Progenitor cell of endocrine pancreas (in vitro differentiated cells): ENCODE measurements at regions not wholly inside any gene's neighbourhood (a gene's known extent, or its start where the extent isn't known, plus 50 kb on each side); places are given as distances from the start of the nearest gene placed in this dataset.

Experiments used
- DNase-seq: peaks from one replicate; pipeline ENCODE4 v3.0.0; 2021; ENCODE audit warnings: low spot score; ENCODE audit not compliant: unreplicated experiment
- H3K27ac Mint-ChIP-seq: 2 replicates; pipeline ENCODE4 v1.8.0; 2021; ENCODE audit warnings: mild to moderate bottlenecking, moderate library complexity, mixed read lengths
- H3K27me3 Mint-ChIP-seq: 2 replicates; pipeline ENCODE4 v1.8.0; 2021; ENCODE audit warnings: mixed read lengths
- H3K36me3 Mint-ChIP-seq: 2 replicates; pipeline ENCODE4 v1.8.0; 2022; ENCODE audit warnings: mixed read lengths; ENCODE audit not compliant: insufficient read depth
- H3K4me1 Mint-ChIP-seq: 2 replicates; pipeline ENCODE4 v1.8.0; 2021; ENCODE audit warnings: low read depth, mixed read lengths
- H3K4me3 Mint-ChIP-seq: 2 replicates; pipeline ENCODE4 v1.8.0; 2021; ENCODE audit warnings: low read depth, mild to moderate bottlenecking, moderate library complexity, mixed read lengths
- H3K9me3 Mint-ChIP-seq: 2 replicates; pipeline ENCODE4 v1.8.0; 2021; ENCODE audit warnings: low read depth, mixed read lengths
- CTCF ChIP-seq: fragments of 200-600 bp; sonication (generic); IDR thresholded peaks from one replicate; pipeline ENCODE4 v1.5.0; 2021; ENCODE audit warnings: antibody characterized with exemption, mild to moderate bottlenecking; ENCODE audit not compliant: unreplicated experiment

DNA sequence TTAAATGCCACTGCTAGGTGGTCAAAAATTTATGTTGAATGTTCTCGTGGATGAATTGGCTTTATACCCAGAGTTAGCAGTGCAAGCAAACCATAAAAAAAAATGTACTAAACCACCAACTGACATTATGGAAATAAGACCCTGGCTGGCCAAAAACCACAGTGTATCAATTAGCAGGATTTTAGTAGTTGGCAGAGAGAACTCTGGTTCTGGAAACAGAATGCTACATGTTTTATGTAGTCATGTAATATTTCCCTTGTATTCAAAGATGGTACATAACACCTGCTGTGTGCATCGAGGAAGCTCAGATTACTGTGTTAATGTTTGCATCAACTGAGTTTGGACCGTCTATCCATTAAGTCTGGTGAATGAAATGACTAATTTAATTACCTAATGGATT, 618.5 kb downstream of the CCSER2 start:
- no peak for TF ChIP-seq CTCF
- DNase-seq = no peak
- no peaks in the 10 kb centered on the region for H3K36me3 Mint-ChIP-seq
- no peak overlapping the region for H3K4me3 Mint-ChIP-seq
- no peaks in the 10 kb centered on the region for H3K27me3 Mint-ChIP-seq
- no peaks in the 10 kb centered on the region for H3K9me3 Mint-ChIP-seq
- H3K4me1 Mint-ChIP-seq = peaks cover 3% of the 10 kb centered on the region
- H3K27ac Mint-ChIP-seq = no peak overlapping the region

DNA sequence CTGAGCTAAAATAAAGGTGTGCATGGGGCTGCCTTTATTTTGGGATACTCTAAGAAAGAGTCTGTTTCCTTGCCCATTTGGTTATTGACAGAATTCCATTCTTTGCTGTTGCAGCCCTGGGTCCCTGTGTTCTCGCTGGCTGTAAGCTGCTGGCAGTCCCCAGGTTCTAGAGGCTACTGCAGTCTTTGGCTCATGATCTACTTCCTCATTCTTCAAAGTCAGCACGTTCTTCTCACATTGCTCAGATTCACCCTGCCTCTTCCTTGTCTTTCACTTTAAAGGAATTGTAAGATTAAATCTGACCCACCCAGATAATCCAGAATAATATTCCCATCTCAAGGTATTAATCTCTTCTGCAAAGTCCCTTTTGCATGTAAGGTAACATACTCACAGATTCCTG, 620.3 kb downstream of the CCSER2 start:
- Mint-ChIP-seq H3K27ac (no peak overlapping the region), H3K4me3 (no peak overlapping the region), H3K9me3 (no peaks in the 10 kb centered on the region), H3K36me3 (no peaks in the 10 kb centered on the region), H3K4me1 (peaks cover 3% of the 10 kb centered on the region), H3K27me3 (no peaks in the 10 kb centered on the region)
- no peak for TF ChIP-seq CTCF
- no peak for DNase-seq

- Mint-ChIP-seq H3K4me1 (peaks cover 3% of the 10 kb centered on the region), H3K9me3 (no peaks in the 10 kb centered on the region), H3K4me3 (no peak overlapping the region), H3K36me3 (no peaks in the 10 kb centered on the region), H3K27ac (no peak overlapping the region), H3K27me3 (no peaks in the 10 kb centered on the region)
- no peak for TF ChIP-seq CTCF
- DNase-seq = no peak
Observed at GRCh38 chr10:84951616-84952015, 623.2 kb downstream of the CCSER2 start.

GRCh38 chr10:84957427-84957826, 629.0 kb downstream of the CCSER2 start:
- H3K27ac Mint-ChIP-seq = no peak overlapping the region
- DNase-seq = no peak
- H3K36me3 Mint-ChIP-seq = no peaks in the 10 kb centered on the region

DNA sequence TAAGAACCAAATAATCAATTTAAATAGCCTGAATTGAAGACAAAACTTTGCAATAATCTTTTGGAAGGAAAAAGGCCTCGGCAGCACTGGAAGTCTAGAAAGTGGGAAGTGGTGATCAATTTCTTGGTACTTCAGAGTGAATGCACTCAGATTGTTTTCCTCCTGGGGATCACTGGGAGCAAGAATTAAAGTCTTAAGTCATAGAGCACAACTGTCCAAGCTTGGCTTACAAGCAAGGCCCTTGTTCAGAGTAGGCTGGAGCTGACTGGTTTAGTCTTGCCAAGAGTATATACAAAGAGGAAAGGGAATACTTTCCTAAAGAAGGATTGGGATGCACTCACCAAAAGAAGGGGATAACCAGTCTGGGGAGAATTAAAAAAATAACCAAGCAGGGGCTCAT, 637.1 kb downstream of the CCSER2 start:
- Mint-ChIP-seq H3K36me3 (no peaks in the 10 kb centered on the region), H3K27me3 (no peaks in the 10 kb centered on the region), H3K4me3 (no peak overlapping the region), H3K9me3 (no peaks in the 10 kb centered on the region), H3K4me1 (peaks cover 4% of the 10 kb centered on the region), H3K27ac (no peak overlapping the region)
- DNase-seq = no peak
- no peak for TF ChIP-seq CTCF

More at GRCh38 chr10:84957427-84957826, 629.0 kb downstream of the CCSER2 start:
- no peaks in the 10 kb centered on the region for H3K9me3 Mint-ChIP-seq
- no peak for TF ChIP-seq CTCF
- no peaks in the 10 kb centered on the region for H3K27me3 Mint-ChIP-seq
- no peak overlapping the region for H3K4me3 Mint-ChIP-seq
- H3K4me1 Mint-ChIP-seq = peaks cover under 1% of the 10 kb centered on the region
